DOHH2 (cell line): ENCODE measurements at regions not wholly inside any gene's neighbourhood (a gene's known extent, or its start where the extent isn't known, plus 50 kb on each side); places are given as distances from the start of the nearest gene placed in this dataset.

ENCODE experiments used
- H3F3A ChIP-seq: fragments of 200-600 bp; sonication (generic), shearing (Covaris generic); 2 replicates; pipeline ENCODE4 v1.6.0; 2016; ENCODE audit warnings: antibody characterized with exemption, mild to moderate bottlenecking; ENCODE audit not compliant: control insufficient read depth, insufficient read depth
- H3K27ac ChIP-seq: fragments of 200-600 bp; sonication (generic); 2 replicates; pipeline ENCODE4 v1.5.1; 2014; ENCODE audit warnings: low read depth, mild to moderate bottlenecking, low read length, moderate library complexity
- H3K27me3 ChIP-seq: fragments of 200-600 bp; sonication (generic); 2 replicates; pipeline ENCODE4 v1.6.1; 2014; ENCODE audit warnings: mild to moderate bottlenecking, low read length, mixed read lengths; ENCODE audit not compliant: control insufficient read depth
- H3K36me3 ChIP-seq: fragments of 200-600 bp; sonication (generic); 2 replicates; pipeline ENCODE4 v1.6.1; 2014; ENCODE audit warnings: mild to moderate bottlenecking, low read length, moderate library complexity, mixed read lengths; ENCODE audit not compliant: control insufficient read depth
- H3K4me1 ChIP-seq: fragments of 200-600 bp; sonication (generic); 2 replicates; pipeline ENCODE4 v1.6.1; 2014; ENCODE audit warnings: mild to moderate bottlenecking, low read length, mixed read lengths; ENCODE audit not compliant: control insufficient read depth
- H3K4me2 ChIP-seq: fragments of 200-600 bp; sonication (generic); 2 replicates; pipeline ENCODE4 v1.6.0; 2014; ENCODE audit warnings: mild to moderate bottlenecking, low read length, moderate library complexity
- H3K4me3 ChIP-seq: fragments of 200-600 bp; sonication (generic); 2 replicates; pipeline ENCODE4 v1.5.1; 2014; ENCODE audit warnings: mild to moderate bottlenecking, low read length, mixed read lengths
- H3K79me2 ChIP-seq: fragments of 200-600 bp; sonication (generic); 2 replicates; pipeline ENCODE4 v1.6.1; 2014; ENCODE audit warnings: mild to moderate bottlenecking, low read length, mixed read lengths; ENCODE audit not compliant: control insufficient read depth
- H3K9me2 ChIP-seq: fragments of 200-600 bp; sonication (generic); replicated peaks from 2 replicates; pipeline ENCODE4 v1.6.1; 2014; ENCODE audit warnings: mild to moderate bottlenecking, low read length, mixed read lengths; ENCODE audit not compliant: control insufficient read depth
- H3K9me3 ChIP-seq: fragments of 200-600 bp; sonication (generic); 2 replicates; pipeline ENCODE4 v1.6.1; 2014; ENCODE audit warnings: antibody characterized with exemption, low read length, mixed read lengths; ENCODE audit not compliant: control insufficient read depth, insufficient read depth
- H4K20me1 ChIP-seq: fragments of 200-600 bp; sonication (generic); 2 replicates; pipeline ENCODE4 v1.6.0; 2014; ENCODE audit warnings: low read depth, mild to moderate bottlenecking, antibody characterized with exemption, low read length, moderate library complexity; ENCODE audit not compliant: control insufficient read depth, insufficient read depth
- CTCF ChIP-seq: fragments of 200-600 bp; sonication (generic); IDR thresholded peaks from one replicate; pipeline ENCODE4 v1.5.1; 2014; ENCODE audit warnings: antibody characterized with exemption, mild to moderate bottlenecking, low read depth, low read length; ENCODE audit not compliant: poor library complexity, severe bottlenecking
- EZH2phosphoT487 ChIP-seq: fragments of 200-600 bp; sonication (generic); IDR thresholded peaks from 2 replicates; pipeline ENCODE4 v1.6.1; 2017; ENCODE audit warnings: borderline replicate concordance, mild to moderate bottlenecking, antibody characterized with exemption, low read length, moderate library complexity, mixed read lengths

GRCh38 chr13:76025392-76025791 lies 389.3 kb downstream of the LMO7 start:
- no peaks in the 10 kb centered on the region for H3K4me1 ChIP-seq
- no peak overlapping the region for H3K27ac ChIP-seq
- no peak overlapping the region for H3K4me2 ChIP-seq
- TF ChIP-seq EZH2phosphoT487 (no peak), CTCF (no peak)
- no peaks in the 10 kb centered on the region for H3K9me2 ChIP-seq
- H3K9me3 ChIP-seq: no peaks in the 10 kb centered on the region
- no peaks in the 10 kb centered on the region for H3F3A ChIP-seq
- H3K27me3 ChIP-seq: 0 out of 2 replicates have a peak, but pooled peaks cover 3% of the 10 kb centered on the region
- no peak overlapping the region for H3K4me3 ChIP-seq
- H3K79me2 ChIP-seq: no peaks in the 10 kb centered on the region
- no peaks in the 10 kb centered on the region for H4K20me1 ChIP-seq
- no peaks in the 10 kb centered on the region for H3K36me3 ChIP-seq

- Histone ChIP-seq H3K79me2 (no peaks in the 10 kb centered on the region), H3K4me1 (no peaks in the 10 kb centered on the region), H3K4me2 (no peak overlapping the region), H3K4me3 (no peak overlapping the region), H3K36me3 (no peaks in the 10 kb centered on the region), H3K27ac (no peak overlapping the region), H4K20me1 (no peaks in the 10 kb centered on the region), H3K9me3 (no peaks in the 10 kb centered on the region), H3F3A (no peaks in the 10 kb centered on the region), H3K9me2 (no peaks in the 10 kb centered on the region), H3K27me3 (0 out of 2 replicates have a peak, but pooled peaks cover 3% of the 10 kb centered on the region)
- TF ChIP-seq EZH2phosphoT487 (no peak), CTCF (no peak)
Measured at GRCh38 chr13:76024151-76024550, 388.0 kb downstream of the LMO7 start.

- Histone ChIP-seq H4K20me1 (no peaks in the 10 kb centered on the region), H3K79me2 (no peaks in the 10 kb centered on the region), H3F3A (no peaks in the 10 kb centered on the region), H3K4me2 (no peak overlapping the region), H3K4me3 (no peak overlapping the region), H3K9me3 (no peaks in the 10 kb centered on the region), H3K36me3 (no peaks in the 10 kb centered on the region), H3K27me3 (0 out of 2 replicates have a peak, but pooled peaks cover 3% of the 10 kb centered on the region), H3K4me1 (no peaks in the 10 kb centered on the region), H3K27ac (no peak overlapping the region), H3K9me2 (no peaks in the 10 kb centered on the region)
- TF ChIP-seq CTCF (no peak), EZH2phosphoT487 (no peak)
Measured at GRCh38 chr13:76023652-76024051, 387.5 kb downstream of the LMO7 start.
